Stomach (tissue), 4 donors: ENCODE measurements at regions not wholly inside any gene's neighbourhood (a gene's known extent, or its start where the extent isn't known, plus 50 kb on each side); places are given as distances from the start of the nearest gene placed in this dataset.

Source experiments
- EP300 ChIP-seq: sonication (generic); formaldehyde crosslinking; IDR thresholded peaks from one replicate; pipeline ENCODE4 v1.6.1; 2017; ENCODE audit warnings: antibody characterized with exemption
- POLR2A ChIP-seq, 4 donors: fragments of 450-650 bp; IDR thresholded peaks; one replicate each; pipeline ENCODE4 v1.6.1; 2016; ENCODE audit warnings: antibody characterized with exemption in 4 of 4, control low read depth in 2 of 4, mild to moderate bottlenecking in 1 of 4, moderate library complexity in 1 of 4
- POLR2AphosphoS5 ChIP-seq, 3 donors: sonication (generic); formaldehyde crosslinking; IDR thresholded peaks; one replicate each; pipeline ENCODE4 v1.6.1; 2016; ENCODE audit warnings: antibody characterized with exemption in 3 of 3
- TF ChIP-seq, protein P1 (sequence below), 7 experiments: fragments of 450-650 bp in 4 of 7; fragments of 200-600 bp in 3 of 7; sonication (generic) in 3 of 7; IDR thresholded peaks; one replicate each; pipeline ENCODE4 v1.5.1; 2016 to 2019; ENCODE audit warnings: antibody characterized with exemption in 7 of 7, control low read depth in 2 of 7, mild to moderate bottlenecking in 1 of 7

- no peak for TF ChIP-seq POLR2A (IDR thresholded peaks at IDR 0.05)
- TF ChIP-seq, protein P1, sequence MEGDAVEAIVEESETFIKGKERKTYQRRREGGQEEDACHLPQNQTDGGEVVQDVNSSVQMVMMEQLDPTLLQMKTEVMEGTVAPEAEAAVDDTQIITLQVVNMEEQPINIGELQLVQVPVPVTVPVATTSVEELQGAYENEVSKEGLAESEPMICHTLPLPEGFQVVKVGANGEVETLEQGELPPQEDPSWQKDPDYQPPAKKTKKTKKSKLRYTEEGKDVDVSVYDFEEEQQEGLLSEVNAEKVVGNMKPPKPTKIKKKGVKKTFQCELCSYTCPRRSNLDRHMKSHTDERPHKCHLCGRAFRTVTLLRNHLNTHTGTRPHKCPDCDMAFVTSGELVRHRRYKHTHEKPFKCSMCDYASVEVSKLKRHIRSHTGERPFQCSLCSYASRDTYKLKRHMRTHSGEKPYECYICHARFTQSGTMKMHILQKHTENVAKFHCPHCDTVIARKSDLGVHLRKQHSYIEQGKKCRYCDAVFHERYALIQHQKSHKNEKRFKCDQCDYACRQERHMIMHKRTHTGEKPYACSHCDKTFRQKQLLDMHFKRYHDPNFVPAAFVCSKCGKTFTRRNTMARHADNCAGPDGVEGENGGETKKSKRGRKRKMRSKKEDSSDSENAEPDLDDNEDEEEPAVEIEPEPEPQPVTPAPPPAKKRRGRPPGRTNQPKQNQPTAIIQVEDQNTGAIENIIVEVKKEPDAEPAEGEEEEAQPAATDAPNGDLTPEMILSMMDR (IDR thresholded peaks at IDR 0.05), result no peak
- TF ChIP-seq POLR2AphosphoS5 (IDR thresholded peaks at IDR 0.05), result no peak
- no peak for TF ChIP-seq EP300
Observed at GRCh38 chr10:131027256-131027655, 284.3 kb downstream of the TCERG1L start.
